GM19395 (cell line): ENCODE measurements at regions not wholly inside any gene's neighbourhood (a gene's known extent, or its start where the extent isn't known, plus 50 kb on each side); places are given as distances from the start of the nearest gene placed in this dataset.
A peak's percentile ranks its signal among the peaks of the same experiment; 100 is the strongest.

Experiments used
- ATAC-seq: cut with Tn5 transposase; IDR thresholded peaks from one replicate; pipeline ENCODE4 v1.9.1; 2021; ENCODE audit warnings: mild to moderate bottlenecking, moderate library complexity; ENCODE audit not compliant: unreplicated experiment

GRCh38 chr20:10802236-10802635, 128.4 kb upstream of the JAG1 start:
- ATAC-seq: no peak

- no peak for ATAC-seq
Observed at GRCh38 chr20:10805764-10806163, 132.0 kb upstream of the JAG1 start.

- no peak for ATAC-seq
Observed at GRCh38 chr20:10806539-10806938, 132.7 kb upstream of the JAG1 start.

- ATAC-seq: no peak
Observed at GRCh38 chr20:10807013-10807412, 133.2 kb upstream of the JAG1 start.

GRCh38 chr20:10812759-10813327, 139.0 kb upstream of the JAG1 start:
- no peak for ATAC-seq

GRCh38 chr20:10823585-10823984, 149.8 kb upstream of the JAG1 start:
- ATAC-seq: no peak

GRCh38 chr20:10824750-10825500, 151.1 kb upstream of the JAG1 start:
- no peak for ATAC-seq

- ATAC-seq: no peak
Observed at GRCh38 chr20:10826111-10826510, 152.3 kb upstream of the JAG1 start.

GRCh38 chr20:10828180-10828579, 154.4 kb upstream of the JAG1 start:
- no peak for ATAC-seq

GRCh38 chr20:10832141-10832540, 158.3 kb upstream of the JAG1 start:
- ATAC-seq: no peak

GRCh38 chr20:10837901-10838300, 164.1 kb upstream of the JAG1 start:
- no peak for ATAC-seq

GRCh38 chr20:10842116-10842515, 168.3 kb upstream of the JAG1 start:
- ATAC-seq: no peak

GRCh38 chr20:10843146-10843711, 169.4 kb upstream of the JAG1 start:
- ATAC-seq: no peak

GRCh38 chr20:10846766-10847165, 173.0 kb upstream of the JAG1 start:
- ATAC-seq: no peak

GRCh38 chr20:10848810-10849370, 175.1 kb upstream of the JAG1 start:
- peak; percentile 70 for ATAC-seq

- no peak for ATAC-seq
Observed at GRCh38 chr20:10853176-10853575, 179.4 kb upstream of the JAG1 start.

GRCh38 chr20:10853731-10854130, 179.9 kb upstream of the JAG1 start:
- no peak for ATAC-seq

- no peak for ATAC-seq
Observed at GRCh38 chr20:10854976-10855375, 181.2 kb upstream of the JAG1 start.

- no peak for ATAC-seq
Observed at GRCh38 chr20:10855778-10856177, 182.0 kb upstream of the JAG1 start.

GRCh38 chr20:10856237-10857015, 182.6 kb upstream of the JAG1 start:
- ATAC-seq: no peak

GRCh38 chr20:10857352-10858070, 183.7 kb upstream of the JAG1 start:
- no peak for ATAC-seq
